ENCODE measurements at regions not wholly inside any gene's neighbourhood (a gene's known extent, or its start where the extent isn't known, plus 50 kb on each side); places are given as distances from the start of the nearest gene placed in this dataset.

- TF ChIP-seq ATF2 (IDR thresholded peaks at IDR 0.05; ENCODE audit: low read length), result no peak
- TF ChIP-seq TEAD4 (IDR thresholded peaks at IDR 0.05; ENCODE audit: low read depth, low read length), result no peak
- no peak for TF ChIP-seq POLR2A (IDR thresholded peaks at IDR 0.05; ENCODE audit: control extremely low read depth in 1 of 2, low read depth in 2 of 2, low read length in 2 of 2)
- TF ChIP-seq EP300 (IDR thresholded peaks at IDR 0.05; ENCODE audit: borderline replicate concordance in 1 of 2, low read depth in 2 of 2, low read length in 2 of 2), result no peak
- TF ChIP-seq SIN3A (conservative IDR thresholded peaks at IDR 0.05 in 1 of 2, IDR thresholded peaks at IDR 0.05 in 1 of 2; ENCODE audit: low read depth in 1 of 2, low read length in 2 of 2), result no peak
- TF ChIP-seq KDM4A (IDR thresholded peaks at IDR 0.05; ENCODE audit: low read depth, low read length, severe bottlenecking), result no peak
- no peak for TF ChIP-seq CHD7 (IDR thresholded peaks at IDR 0.05; ENCODE audit: insufficient replicate concordance, low read length)
Measured at GRCh38 chr11:109062445-109062844, 359.5 kb upstream of the C11orf87 start (continued).
